ENCODE measurements at regions not wholly inside any gene's neighbourhood (a gene's known extent, or its start where the extent isn't known, plus 50 kb on each side); places are given as distances from the start of the nearest gene placed in this dataset.

DNA sequence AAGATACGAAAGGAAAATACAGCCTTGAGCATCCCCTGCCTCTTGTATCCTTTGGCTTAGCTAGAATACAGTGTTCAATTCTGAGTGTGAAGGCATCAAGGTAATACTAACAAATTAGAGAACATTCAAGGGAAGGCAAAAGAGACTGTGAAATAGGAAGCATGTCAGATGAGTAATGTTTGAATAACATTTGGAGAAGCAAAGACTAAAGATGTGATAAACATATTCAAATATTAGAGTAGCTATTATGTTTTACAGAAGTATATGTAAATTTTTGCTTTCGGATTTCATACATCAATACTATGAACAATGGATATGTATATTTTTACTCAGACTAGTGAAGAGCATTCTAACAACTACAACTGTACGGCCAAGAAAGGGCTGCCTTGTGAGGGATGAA is 161.7 kb upstream of the FN1 start:
- Mint-ChIP-seq H3K9me3 (no peaks in the 10 kb centered on the region), H3K36me3 (no peaks in the 10 kb centered on the region), H3K4me1 (no peaks in the 10 kb centered on the region), H3K27me3 (ENCODE audit: low read depth in 2 of 2) (peaks cover 0 to 2% of the 10 kb centered on the region in 2 donors), H3K4me3 (no peak overlapping the region), H3K27ac (no peak overlapping the region)
- intact Hi-C loops (cut with micrococcal nuclease), result no loop called here
- Histone ChIP-seq H3K27me3 (ENCODE audit: control insufficient read depth, insufficient read depth, low read length) (no peaks in the 10 kb centered on the region), H3K4me3 (ENCODE audit: low read length) (no peak overlapping the region), H3K4me1 (ENCODE audit: control insufficient read depth, insufficient read depth, low read length) (no peaks in the 10 kb centered on the region), H3K36me3 (ENCODE audit: control insufficient read depth, insufficient read depth, low read length) (no peaks in the 10 kb centered on the region), H3K9me3 (ENCODE audit: control insufficient read depth, insufficient read depth, low read length) (no peaks in the 10 kb centered on the region), H3K27ac (ENCODE audit: low read length) (no peak overlapping the region)
- 100% methylated on average over 2 of the region's 3 CpGs for WGBS (ENCODE audit: insufficient coverage)
- DNase-seq, result no peak
- TF ChIP-seq, protein P1, sequence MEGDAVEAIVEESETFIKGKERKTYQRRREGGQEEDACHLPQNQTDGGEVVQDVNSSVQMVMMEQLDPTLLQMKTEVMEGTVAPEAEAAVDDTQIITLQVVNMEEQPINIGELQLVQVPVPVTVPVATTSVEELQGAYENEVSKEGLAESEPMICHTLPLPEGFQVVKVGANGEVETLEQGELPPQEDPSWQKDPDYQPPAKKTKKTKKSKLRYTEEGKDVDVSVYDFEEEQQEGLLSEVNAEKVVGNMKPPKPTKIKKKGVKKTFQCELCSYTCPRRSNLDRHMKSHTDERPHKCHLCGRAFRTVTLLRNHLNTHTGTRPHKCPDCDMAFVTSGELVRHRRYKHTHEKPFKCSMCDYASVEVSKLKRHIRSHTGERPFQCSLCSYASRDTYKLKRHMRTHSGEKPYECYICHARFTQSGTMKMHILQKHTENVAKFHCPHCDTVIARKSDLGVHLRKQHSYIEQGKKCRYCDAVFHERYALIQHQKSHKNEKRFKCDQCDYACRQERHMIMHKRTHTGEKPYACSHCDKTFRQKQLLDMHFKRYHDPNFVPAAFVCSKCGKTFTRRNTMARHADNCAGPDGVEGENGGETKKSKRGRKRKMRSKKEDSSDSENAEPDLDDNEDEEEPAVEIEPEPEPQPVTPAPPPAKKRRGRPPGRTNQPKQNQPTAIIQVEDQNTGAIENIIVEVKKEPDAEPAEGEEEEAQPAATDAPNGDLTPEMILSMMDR (IDR thresholded peaks at IDR 0.05), result no peak
- no peak for ATAC-seq

DNA sequence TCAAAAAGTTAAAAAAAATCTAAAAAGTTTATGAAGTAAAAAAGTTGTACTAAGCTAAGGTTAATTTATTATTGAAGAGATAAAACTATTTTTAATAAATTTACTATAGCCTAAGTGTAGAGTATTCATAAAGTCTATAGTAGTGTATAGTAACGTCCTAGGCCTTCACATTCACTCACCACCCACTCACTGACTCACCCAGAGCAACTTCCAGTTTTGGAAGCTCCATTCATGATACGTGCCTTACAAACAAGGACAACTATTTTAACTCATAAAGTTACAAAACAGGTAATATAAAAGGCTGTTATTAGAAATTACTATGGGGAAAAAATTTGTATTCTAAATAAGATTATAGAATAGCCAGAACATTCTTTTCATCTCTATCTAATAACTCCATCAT is 158.9 kb upstream of the FN1 start:
- TF ChIP-seq, protein P1 (IDR thresholded peaks at IDR 0.05), result no peak
- H3K4me1 ChIP-seq (ENCODE audit: control insufficient read depth, insufficient read depth, low read length), result no peaks in the 10 kb centered on the region
- WGBS (ENCODE audit: insufficient coverage), result no CpG with 5 or more reads among the region's 2 CpGs
- H3K27ac Mint-ChIP-seq, result no peak overlapping the region
- no peaks in the 10 kb centered on the region for H3K36me3 Mint-ChIP-seq
- no peaks in the 10 kb centered on the region for H3K4me1 Mint-ChIP-seq
- no peaks in the 10 kb centered on the region for H3K27me3 ChIP-seq (ENCODE audit: control insufficient read depth, insufficient read depth, low read length)
- no peak overlapping the region for H3K4me3 Mint-ChIP-seq
- H3K36me3 ChIP-seq (ENCODE audit: control insufficient read depth, insufficient read depth, low read length), result no peaks in the 10 kb centered on the region
- intact Hi-C loops (cut with micrococcal nuclease), result no loop called here
- no peak for DNase-seq
- no peaks in the 10 kb centered on the region for H3K9me3 Mint-ChIP-seq
- no peak for ATAC-seq
- no peaks in the 10 kb centered on the region for H3K9me3 ChIP-seq (ENCODE audit: control insufficient read depth, insufficient read depth, low read length)
- peaks cover 0 to 2% of the 10 kb centered on the region in 2 donors for H3K27me3 Mint-ChIP-seq (ENCODE audit: low read depth in 2 of 2)
- H3K27ac ChIP-seq (ENCODE audit: low read length), result no peak overlapping the region
- no peak overlapping the region for H3K4me3 ChIP-seq (ENCODE audit: low read length)

DNA sequence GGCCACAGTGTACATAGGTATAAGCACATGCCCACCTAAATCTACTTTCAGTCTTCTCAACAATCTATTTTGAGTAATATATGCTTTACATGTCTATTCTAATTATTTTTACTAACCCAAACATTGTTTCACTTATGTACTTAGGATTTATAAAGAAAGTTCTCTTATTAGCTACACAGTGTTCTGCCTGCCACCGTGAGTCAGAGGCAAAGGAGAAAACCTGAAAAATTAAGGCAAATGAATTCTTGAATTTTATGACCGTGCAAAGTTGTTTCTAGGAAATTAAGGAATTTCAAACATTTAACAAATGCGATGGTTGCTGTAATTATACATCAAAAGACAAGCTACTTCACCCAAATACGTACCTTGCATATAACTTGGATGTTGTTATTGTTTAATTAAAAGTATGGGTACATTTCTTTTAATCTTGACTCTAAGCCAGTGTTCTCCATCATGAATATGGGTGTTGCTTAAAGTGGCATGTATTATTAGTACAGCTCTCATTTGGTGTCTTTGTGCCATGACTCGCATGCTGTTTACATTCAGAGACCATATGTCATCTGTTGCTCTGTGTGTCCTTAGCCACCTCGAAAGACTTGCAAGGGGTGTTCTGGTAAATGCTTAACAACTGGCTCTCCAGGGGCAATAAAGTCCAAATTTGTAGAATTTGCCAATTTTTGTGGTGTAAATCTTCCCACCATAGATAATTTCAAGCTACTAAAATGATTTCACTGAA is 154.3 kb upstream of the FN1 start:
- no peaks in the 10 kb centered on the region for H3K4me1 Mint-ChIP-seq
- H3K36me3 Mint-ChIP-seq, result no peaks in the 10 kb centered on the region
- 91% methylated on average over 4 of the region's 6 CpGs for WGBS (ENCODE audit: insufficient coverage)
- intact Hi-C loops (cut with micrococcal nuclease), result no loop called here
- Histone ChIP-seq H3K9me3 (ENCODE audit: control insufficient read depth, insufficient read depth, low read length) (no peaks in the 10 kb centered on the region), H3K4me1 (ENCODE audit: control insufficient read depth, insufficient read depth, low read length) (no peaks in the 10 kb centered on the region), H3K27ac (ENCODE audit: low read length) (no peak overlapping the region), H3K36me3 (ENCODE audit: control insufficient read depth, insufficient read depth, low read length) (no peaks in the 10 kb centered on the region), H3K27me3 (ENCODE audit: control insufficient read depth, insufficient read depth, low read length) (no peaks in the 10 kb centered on the region), H3K4me3 (ENCODE audit: low read length) (no peak overlapping the region)
- no peaks in the 10 kb centered on the region for H3K9me3 Mint-ChIP-seq
- H3K27ac Mint-ChIP-seq, result no peak overlapping the region
- TF ChIP-seq, protein P1 (IDR thresholded peaks at IDR 0.05), result no peak
- ATAC-seq, result no peak
- no peak overlapping the region for H3K4me3 Mint-ChIP-seq
- no peak for DNase-seq
- peaks cover 0 to 2% of the 10 kb centered on the region in 2 donors for H3K27me3 Mint-ChIP-seq (ENCODE audit: low read depth in 2 of 2)

DNA sequence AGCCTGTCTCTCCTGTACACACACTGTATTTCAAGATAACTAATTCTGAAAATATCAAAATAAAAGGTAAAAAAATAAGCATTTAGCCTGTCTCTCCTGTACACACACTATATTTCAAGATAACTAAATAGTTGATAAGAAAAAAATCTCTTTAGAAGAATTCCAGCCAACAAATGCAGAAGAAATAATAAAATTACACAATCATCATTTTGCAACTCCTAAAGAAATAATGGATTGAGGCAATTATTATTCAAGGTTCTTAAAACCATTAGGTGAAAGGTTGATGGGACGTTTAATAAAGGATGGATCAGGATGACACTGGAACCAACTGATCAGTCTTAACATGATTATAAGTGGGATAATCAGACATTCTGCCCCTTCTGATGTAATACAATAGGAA is 148.0 kb upstream of the FN1 start:
- Mint-ChIP-seq H3K27me3 (ENCODE audit: low read depth in 2 of 2) (no peaks in the 10 kb centered on the region), H3K4me1 (no peaks in the 10 kb centered on the region), H3K27ac (no peak overlapping the region), H3K9me3 (no peaks in the 10 kb centered on the region), H3K36me3 (no peaks in the 10 kb centered on the region), H3K4me3 (no peak overlapping the region)
- Histone ChIP-seq H3K4me3 (ENCODE audit: low read length) (no peak overlapping the region), H3K27me3 (ENCODE audit: control insufficient read depth, insufficient read depth, low read length) (no peaks in the 10 kb centered on the region), H3K4me1 (ENCODE audit: control insufficient read depth, insufficient read depth, low read length) (no peaks in the 10 kb centered on the region), H3K27ac (ENCODE audit: low read length) (no peak overlapping the region), H3K9me3 (ENCODE audit: control insufficient read depth, insufficient read depth, low read length) (no peaks in the 10 kb centered on the region), H3K36me3 (ENCODE audit: control insufficient read depth, insufficient read depth, low read length) (no peaks in the 10 kb centered on the region)
- DNase-seq, result no peak
- ATAC-seq, result no peak
- intact Hi-C loops (cut with micrococcal nuclease), result no loop called here
- 80% methylated on average over 1 of the region's 1 CpG for WGBS (ENCODE audit: insufficient coverage)
- TF ChIP-seq, protein P1 (IDR thresholded peaks at IDR 0.05), result no peak

All from natural killer cell (primary cell).